ENCODE measurements at regions not wholly inside any gene's neighbourhood (a gene's known extent, or its start where the extent isn't known, plus 50 kb on each side); places are given as distances from the start of the nearest gene placed in this dataset.

DNA sequence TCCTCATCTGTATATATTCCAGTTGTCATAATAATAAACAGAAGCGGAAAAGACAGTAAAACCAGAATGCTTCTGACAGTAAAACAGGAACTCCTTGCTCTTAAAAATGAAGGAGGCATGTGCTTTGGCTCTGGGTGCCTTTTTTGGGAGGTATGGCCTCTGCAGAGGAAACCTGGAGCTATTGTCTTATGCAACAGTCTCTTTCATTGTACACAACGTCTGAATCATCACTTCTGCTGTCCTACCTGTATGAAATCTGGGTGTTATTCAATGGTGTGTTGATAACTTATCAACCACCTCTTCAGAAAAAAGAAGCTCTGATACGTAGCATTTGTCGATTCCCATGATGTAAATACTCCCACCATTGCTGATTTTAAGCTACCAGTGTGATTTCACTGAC lies 64.8 kb downstream of the CDCA7 start:
- no peak for DNase-seq

DNA sequence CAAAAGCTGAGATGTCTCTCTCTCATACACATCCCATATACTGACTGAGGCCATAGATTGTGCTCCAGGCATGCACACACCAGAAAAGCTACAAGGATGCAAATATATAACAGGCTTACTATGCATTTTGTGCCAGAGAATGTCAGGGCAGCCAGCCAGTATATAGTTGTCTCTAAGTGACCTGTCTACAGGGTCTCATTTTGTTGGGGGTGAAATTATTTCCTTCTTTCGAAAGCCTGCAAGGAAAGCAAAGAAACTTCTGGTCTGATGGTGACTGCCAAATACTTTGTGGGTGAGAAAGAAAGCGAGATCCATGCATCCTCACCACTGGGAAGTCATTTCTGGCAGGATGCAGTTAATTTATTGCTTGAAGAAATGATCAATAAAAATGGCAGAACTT lies 70.2 kb downstream of the CDCA7 start:
- no peak for DNase-seq

DNA sequence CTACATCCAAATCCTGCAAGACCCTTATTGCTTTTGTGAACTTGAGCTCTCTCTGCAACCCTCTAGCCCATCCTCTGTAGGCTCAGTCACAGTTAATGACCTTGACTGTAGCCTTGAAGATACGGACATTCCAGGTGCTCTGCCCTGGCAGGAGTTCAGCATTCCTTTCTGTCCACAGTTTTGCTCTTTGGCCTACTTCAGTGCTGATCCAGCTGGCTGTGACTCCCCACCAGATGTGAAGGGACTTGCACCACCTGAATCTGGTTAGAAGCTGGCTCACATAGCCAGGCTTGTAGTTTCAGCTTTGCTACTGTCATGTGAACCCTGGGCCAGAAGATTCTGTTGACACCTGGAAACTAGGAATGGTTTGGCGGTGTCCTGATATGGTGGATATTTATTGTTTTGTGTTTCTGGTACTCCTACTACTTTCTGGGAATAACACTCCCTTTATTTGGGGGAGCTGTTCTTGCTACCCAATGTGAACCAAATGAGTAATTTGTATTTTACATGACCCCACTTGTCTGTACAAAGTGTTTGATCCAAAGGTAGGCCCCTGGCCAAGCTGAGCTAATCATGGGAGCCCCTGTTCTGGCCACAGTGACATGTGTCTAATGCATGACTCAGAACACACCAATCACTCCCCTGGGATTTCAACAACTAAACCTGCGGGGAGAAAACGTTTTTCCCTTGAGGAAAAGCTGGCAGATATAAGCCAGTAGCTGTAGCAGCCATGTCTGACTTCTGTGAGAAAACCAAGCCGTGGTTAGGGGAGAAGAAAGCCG lies 73.4 kb downstream of the CDCA7 start:
- DNase-seq: no peak

- DNase-seq: no peak
These were observed 76.5 kb downstream of the CDCA7 start for GRCh38 chr2:173431191-173431590.

GRCh38 chr2:173432049-173432754 lies 77.5 kb downstream of the CDCA7 start:
- DNase-seq: no peak

- no peak for DNase-seq
These were observed 80.3 kb downstream of the CDCA7 start for GRCh38 chr2:173434762-173435569.

- DNase-seq: no peak
These were observed 80.9 kb downstream of the CDCA7 start for GRCh38 chr2:173435574-173435973.

DNA sequence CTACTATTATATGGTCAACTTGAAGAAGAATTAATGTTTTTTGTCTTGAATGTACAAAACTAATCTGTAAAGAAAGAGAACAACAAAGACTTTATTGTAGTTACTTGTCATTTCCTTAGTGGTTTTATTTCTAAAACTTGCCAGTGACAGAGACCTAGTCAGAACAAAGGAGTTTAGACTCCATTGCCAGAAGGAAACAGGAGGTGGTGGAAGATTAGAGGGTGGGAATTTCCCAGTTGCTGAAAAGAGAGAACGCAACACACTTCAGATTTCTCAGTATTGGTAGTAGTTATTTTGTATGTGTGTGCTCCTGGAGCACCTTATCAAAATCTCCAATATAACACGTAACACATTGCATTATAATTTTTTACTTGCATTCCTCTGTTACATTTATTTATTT lies 81.4 kb downstream of the CDCA7 start:
- DNase-seq: no peak

DNA sequence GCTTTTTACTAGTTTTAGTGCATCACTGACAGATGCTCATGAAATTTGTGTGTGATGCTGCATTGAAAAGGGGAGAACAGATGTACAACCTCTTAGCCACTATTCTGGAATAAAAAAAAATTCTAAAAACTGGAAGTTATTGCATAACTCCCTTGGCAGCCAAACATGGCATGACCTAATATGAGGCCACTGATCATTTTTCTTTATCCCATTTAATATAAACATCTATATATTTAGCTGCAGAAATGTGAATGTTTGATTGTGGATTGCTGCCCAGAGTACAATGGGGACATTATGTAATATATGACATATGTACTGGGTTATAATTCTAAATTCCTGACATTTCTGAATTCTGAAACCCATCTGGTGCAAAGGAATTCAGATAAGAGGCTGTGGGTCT lies 86.5 kb downstream of the CDCA7 start:
- DNase-seq: no peak

- no peak for DNase-seq
These were observed 87.9 kb downstream of the CDCA7 start for GRCh38 chr2:173442542-173442941.

GRCh38 chr2:173446722-173447121 lies 92.0 kb downstream of the CDCA7 start:
- DNase-seq: no peak

- DNase-seq: peak; percentile 44
These were observed 94.3 kb downstream of the CDCA7 start for GRCh38 chr2:173448938-173449471.

DNA sequence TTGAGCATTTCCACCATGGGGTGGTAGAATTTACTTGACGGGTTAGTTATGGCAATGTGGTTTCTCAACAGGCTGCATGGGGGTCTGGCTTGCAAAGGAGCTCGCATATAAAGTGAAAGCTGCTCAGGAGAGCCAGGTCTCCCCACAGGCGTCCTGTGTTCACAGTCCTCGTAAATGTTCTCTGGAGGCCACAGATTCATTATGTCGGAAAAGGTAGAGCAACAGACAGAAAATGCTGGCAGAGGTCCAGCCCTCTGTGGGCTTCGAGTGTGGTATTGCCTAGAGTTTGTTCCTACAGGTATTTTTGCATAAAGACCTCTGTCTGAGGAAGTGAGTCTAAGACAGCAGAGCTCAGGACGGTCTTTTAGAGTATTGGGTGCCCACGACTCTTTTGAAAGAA lies 96.4 kb downstream of the CDCA7 start:
- no peak for DNase-seq

DNA sequence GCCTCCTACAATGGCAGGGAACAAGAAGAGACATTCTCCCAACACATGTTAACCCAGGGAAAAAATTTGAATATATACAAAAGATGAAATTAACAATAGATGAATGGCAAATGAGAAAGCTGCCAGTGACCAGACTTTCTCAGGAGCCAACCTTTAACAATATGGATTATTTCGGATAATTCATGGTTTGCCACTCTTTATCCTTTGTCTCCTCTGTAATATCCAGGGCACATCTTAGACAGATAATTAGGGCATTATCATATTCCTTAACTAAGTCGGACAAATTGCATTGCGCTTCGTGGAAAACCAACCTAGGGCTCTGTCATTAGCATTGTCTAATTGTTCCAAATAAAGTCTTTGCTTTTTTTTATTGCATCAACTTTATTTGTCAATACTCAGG lies 97.3 kb downstream of the CDCA7 start:
- no peak for DNase-seq

DNA sequence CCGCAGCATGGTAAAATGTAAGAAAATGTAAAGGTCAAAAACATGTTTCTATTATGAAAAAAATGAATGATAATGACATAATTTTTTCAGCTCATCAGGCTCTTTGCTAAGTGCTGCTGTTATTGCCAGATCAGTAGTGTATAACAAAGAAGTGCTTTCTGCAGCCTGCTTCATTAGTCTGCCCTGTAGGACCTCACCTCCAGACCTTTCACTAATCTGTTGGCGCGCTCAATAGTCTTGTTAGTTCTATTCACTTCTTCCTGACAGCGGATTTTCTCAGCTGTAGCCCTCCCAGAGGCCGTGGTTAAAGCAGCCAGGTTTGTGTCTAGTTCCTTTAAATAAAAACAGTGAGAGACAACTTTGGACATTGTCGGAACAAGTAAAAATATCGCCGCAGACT lies 97.7 kb downstream of the CDCA7 start:
- no peak for DNase-seq

GRCh38 chr2:173456960-173457359 lies 102.3 kb downstream of the CDCA7 start:
- DNase-seq: no peak

DNA sequence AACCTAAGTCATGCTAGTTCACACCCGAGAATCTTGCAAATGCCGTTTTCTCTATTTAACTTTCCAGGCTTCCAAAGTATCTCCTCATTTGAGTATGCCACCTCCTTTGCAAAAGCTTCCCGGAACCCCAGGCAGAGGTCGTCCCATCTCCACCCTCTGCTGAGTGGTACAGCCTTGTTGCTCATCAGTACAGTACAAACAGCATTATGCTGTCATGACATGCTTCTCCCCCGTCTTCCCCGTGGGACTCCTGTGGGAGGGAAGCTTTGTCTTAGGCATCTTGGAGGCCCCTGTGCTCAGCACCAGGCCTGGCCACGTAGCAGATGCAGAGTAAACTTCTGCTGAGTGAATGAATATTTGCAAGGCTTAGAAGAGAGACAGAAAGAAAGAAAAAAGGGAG lies 102.7 kb downstream of the CDCA7 start:
- DNase-seq: no peak

DNA sequence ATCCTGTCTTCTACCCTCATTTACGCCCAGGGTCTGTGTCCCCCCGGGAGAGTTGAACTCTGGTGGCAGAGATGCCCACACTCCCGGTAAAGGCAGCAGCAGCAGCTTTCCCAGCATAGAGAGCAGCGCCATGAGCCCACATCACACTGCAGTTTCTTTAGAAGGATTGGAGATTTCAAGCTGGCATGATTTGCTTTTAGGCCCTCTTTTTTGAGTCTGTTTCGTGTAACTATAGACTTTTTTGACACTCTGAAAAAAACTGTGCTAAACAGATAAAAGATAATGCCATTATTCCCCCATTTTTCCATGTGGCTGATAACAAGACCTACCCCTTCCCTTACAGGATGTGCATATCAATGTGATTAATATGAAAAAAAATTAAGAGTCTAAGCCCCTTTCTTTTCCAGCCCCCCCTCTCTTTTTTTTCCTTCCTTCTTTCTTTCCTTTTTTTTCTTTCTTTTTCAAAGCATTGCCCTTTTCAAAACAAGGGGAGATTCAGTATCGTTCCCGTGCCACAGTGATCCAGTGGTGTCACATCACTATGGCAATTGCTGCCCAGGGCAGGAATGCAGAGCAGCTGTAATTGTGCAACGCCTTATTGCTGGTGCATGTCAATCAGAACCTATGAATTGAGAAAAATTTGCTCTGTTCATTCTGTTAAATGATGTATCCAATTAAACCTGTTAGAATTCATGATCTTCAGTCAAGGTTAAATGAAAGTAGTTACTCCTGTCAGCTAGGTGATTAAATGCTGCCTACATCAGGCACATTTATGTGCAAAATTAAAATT lies 104.5 kb downstream of the CDCA7 start:
- no peak for DNase-seq

GRCh38 chr2:173462892-173463840 lies 108.5 kb downstream of the CDCA7 start:
- DNase-seq: no peak

DNA sequence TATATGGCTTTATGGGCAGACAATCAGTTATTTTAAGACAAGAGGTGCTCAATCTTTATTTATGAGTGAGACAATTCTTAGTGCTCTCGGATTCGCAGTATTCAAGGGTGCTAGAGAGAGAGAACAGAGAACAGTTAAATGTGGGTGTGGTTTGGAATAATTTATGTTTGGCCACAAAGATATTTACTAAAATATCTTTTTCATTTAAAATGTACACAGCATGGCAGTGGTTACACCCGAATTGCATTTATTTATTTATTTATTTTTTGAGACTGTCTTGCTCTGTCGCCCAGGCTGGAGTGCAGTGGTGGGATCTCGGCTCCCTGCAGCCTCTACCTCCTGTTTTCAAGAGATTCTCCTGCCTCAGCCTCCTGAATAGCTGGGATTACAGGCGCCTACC lies 109.2 kb downstream of the CDCA7 start:
- no peak for DNase-seq

GRCh38 chr2:173467751-173468150 lies 113.1 kb downstream of the CDCA7 start:
- DNase-seq: no peak
